HL-60 (cell line): ENCODE measurements at regions not wholly inside any gene's neighbourhood (a gene's known extent, or its start where the extent isn't known, plus 50 kb on each side); places are given as distances from the start of the nearest gene placed in this dataset.

ENCODE experiments used
- DNase-seq, 2 experiments: peaks; one replicate each; pipeline ENCODE4 v3.0.0-alpha.2; 2010 to 2020; ENCODE audit warnings: low read depth in 1 of 2, low spot score in 1 of 2
- H3K27ac ChIP-seq: fragments of 250-450 bp; sonication (Bioruptor Pico); replicated peaks from 2 replicates; pipeline ENCODE4 v1.5.1; 2020; ENCODE audit warnings: mild to moderate bottlenecking, moderate library complexity
- H3K27me3 ChIP-seq: fragments of 250-450 bp; sonication (Bioruptor Pico); 2 replicates; pipeline ENCODE4 v1.5.1; 2021; ENCODE audit warnings: mild to moderate bottlenecking, moderate library complexity; ENCODE audit not compliant: insufficient read depth, poor library complexity, severe bottlenecking
- H3K4me3 ChIP-seq: replicated peaks from 2 replicates; pipeline ENCODE4 v1.5.1; 2011; ENCODE audit warnings: mild to moderate bottlenecking, control low read depth, low read length; ENCODE audit not compliant: insufficient read depth
- CTCF ChIP-seq: IDR thresholded peaks from one replicate; pipeline ENCODE4 v1.5.1; 2011; ENCODE audit warnings: low read length, control low read depth, inconsistent platforms; ENCODE audit not compliant: insufficient read depth
- GABPA ChIP-seq: IDR thresholded peaks from 2 replicates; pipeline ENCODE4 v1.6.1; 2012; ENCODE audit warnings: low read depth
- POLR2AphosphoS5 ChIP-seq: IDR thresholded peaks from 2 replicates; pipeline ENCODE4 v1.6.1; 2012; ENCODE audit warnings: low read depth
- REST ChIP-seq: IDR thresholded peaks from 2 replicates; pipeline ENCODE4 v1.6.1; 2012; ENCODE audit warnings: low read depth; ENCODE audit not compliant: insufficient replicate concordance
- SPI1 ChIP-seq: IDR thresholded peaks from 2 replicates; pipeline ENCODE4 v1.6.1; 2012; ENCODE audit warnings: low read depth, mild to moderate bottlenecking, borderline replicate concordance

GRCh38 chr4:23298371-23298770 lies 591.5 kb downstream of the PPARGC1A start:
- Histone ChIP-seq H3K27ac (peak overlapping the region; percentile 79), H3K4me3 (no peak overlapping the region), H3K27me3 (no peaks in the 10 kb centered on the region)
- TF ChIP-seq SPI1 (peak; percentile 61), POLR2AphosphoS5 (no peak), GABPA (no peak), REST (no peak)
- peak in 1 of 2 experiments; percentile 56 for DNase-seq

- Histone ChIP-seq H3K27me3 (no peaks in the 10 kb centered on the region), H3K4me3 (no peak overlapping the region), H3K27ac (peak overlapping the region; percentile 35; the same call in 1 of the 2 replicates)
- TF ChIP-seq REST: no peak
- no peak for TF ChIP-seq GABPA
- TF ChIP-seq POLR2AphosphoS5: no peak
- TF ChIP-seq CTCF: no peak
- TF ChIP-seq SPI1: no peak
- DNase-seq: no peak
Measured at GRCh38 chr4:23297327-23297726, 592.5 kb downstream of the PPARGC1A start.

DNA sequence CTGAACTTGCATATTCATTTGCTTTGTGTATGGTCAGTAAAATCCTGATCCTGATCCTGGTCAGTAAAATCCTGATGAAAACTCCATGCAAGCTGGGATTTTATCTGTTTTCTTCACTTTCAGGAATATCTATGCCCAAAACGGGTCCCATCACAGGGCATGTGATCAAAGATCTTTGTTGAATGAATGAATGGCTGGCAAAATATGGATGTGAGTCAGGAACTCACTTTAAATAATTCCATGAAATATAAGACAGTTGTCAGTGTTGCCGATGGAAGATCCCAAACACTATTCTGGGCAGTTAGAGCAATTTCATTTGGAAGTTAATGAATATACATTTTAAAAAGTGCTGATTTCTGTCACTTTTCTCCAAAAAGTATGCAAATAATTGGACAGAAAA lies 598.4 kb downstream of the GBA3 start:
- H3K4me3 ChIP-seq: no peak overlapping the region
- H3K27me3 ChIP-seq: no peaks in the 10 kb centered on the region
- no peak overlapping the region for H3K27ac ChIP-seq
- DNase-seq: no peak
- TF ChIP-seq SPI1 (no peak), CTCF (no peak), GABPA (no peak), REST (no peak), POLR2AphosphoS5 (no peak)

DNA sequence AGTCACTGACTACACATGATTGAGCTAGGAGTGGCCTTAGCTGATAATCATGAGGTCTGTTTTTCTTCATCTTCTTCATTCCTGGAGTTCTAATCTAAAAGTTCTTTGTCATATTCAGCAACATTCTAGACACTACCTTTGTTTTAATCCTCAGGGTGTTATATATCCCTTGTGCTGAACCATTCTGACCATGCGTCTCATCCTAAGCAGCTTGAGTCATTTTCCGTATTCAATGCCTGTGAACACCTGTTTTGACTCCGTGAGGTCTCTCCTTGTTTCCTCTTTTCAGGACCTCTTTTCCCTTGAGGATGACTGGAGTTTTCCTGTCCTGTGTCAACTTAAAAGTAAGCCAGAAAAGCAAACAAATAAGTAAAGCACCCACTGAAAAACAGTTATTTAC lies 597.9 kb downstream of the GBA3 start:
- DNase-seq: no peak
- no peaks in the 10 kb centered on the region for H3K27me3 ChIP-seq
- H3K4me3 ChIP-seq: no peak overlapping the region
- H3K27ac ChIP-seq: no peak overlapping the region
- TF ChIP-seq GABPA (no peak), REST (no peak), CTCF (no peak), POLR2AphosphoS5 (no peak), SPI1 (no peak)
